Gastroesophageal sphincter (tissue), 3 donors: ENCODE measurements at regions not wholly inside any gene's neighbourhood (a gene's known extent, or its start where the extent isn't known, plus 50 kb on each side); places are given as distances from the start of the nearest gene placed in this dataset.

Experiments
- POLR2AphosphoS5 ChIP-seq: sonication (generic); formaldehyde crosslinking; IDR thresholded peaks from one replicate; pipeline ENCODE4 v1.6.1; 2017; ENCODE audit warnings: antibody characterized with exemption
- TF ChIP-seq, protein P1 (sequence below), 4 experiments: fragments of 200-600 bp in 2 of 4; fragments of 450-650 bp in 2 of 4; sonication (generic) in 1 of 4; IDR thresholded peaks; one replicate each; pipeline ENCODE4 v1.5.1; 2017 to 2019; ENCODE audit warnings: antibody characterized with exemption in 4 of 4, mild to moderate bottlenecking in 2 of 4, moderate library complexity in 2 of 4

DNA sequence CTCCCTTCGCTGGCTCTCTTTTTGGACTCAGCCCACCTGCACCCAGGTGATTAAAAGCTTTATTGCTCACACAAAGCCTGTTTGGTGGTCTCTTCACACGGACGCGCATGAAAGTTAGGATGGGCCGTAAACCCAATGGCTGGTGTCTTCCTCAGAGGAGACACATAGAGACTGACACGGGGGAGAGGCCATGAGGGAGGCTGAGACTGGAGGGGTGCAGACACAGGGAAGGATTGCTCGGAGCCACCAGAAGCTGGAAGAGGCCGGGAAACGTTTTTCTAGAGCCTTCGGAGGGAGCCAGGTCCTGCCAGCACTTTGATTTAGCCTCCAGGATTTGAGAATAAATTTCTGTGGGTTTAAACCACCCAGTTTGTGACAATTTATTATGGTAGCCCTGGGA lies 274.9 kb downstream of the AGTPBP1 start:
- TF ChIP-seq, protein P1, sequence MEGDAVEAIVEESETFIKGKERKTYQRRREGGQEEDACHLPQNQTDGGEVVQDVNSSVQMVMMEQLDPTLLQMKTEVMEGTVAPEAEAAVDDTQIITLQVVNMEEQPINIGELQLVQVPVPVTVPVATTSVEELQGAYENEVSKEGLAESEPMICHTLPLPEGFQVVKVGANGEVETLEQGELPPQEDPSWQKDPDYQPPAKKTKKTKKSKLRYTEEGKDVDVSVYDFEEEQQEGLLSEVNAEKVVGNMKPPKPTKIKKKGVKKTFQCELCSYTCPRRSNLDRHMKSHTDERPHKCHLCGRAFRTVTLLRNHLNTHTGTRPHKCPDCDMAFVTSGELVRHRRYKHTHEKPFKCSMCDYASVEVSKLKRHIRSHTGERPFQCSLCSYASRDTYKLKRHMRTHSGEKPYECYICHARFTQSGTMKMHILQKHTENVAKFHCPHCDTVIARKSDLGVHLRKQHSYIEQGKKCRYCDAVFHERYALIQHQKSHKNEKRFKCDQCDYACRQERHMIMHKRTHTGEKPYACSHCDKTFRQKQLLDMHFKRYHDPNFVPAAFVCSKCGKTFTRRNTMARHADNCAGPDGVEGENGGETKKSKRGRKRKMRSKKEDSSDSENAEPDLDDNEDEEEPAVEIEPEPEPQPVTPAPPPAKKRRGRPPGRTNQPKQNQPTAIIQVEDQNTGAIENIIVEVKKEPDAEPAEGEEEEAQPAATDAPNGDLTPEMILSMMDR (IDR thresholded peaks at IDR 0.05), result no peak
- TF ChIP-seq POLR2AphosphoS5, result no peak
